Ascending aorta (tissue), 2 donors: ENCODE measurements at regions not wholly inside any gene's neighbourhood (a gene's known extent, or its start where the extent isn't known, plus 50 kb on each side); places are given as distances from the start of the nearest gene placed in this dataset.

ENCODE experiments used
- DNase-seq, 2 donors: peaks; one replicate each; pipeline ENCODE4 v3.0.0-alpha.2; 2019; ENCODE audit warnings: low spot score in 2 of 2
- H3K27ac ChIP-seq, 2 donors: fragments of 200-600 bp; sonication (generic); one replicate each; pipeline ENCODE4 v1.5.1; 2016 to 2017; ENCODE audit warnings: mild to moderate bottlenecking in 1 of 2
- H3K27me3 ChIP-seq: fragments of 200-600 bp; sonication (generic); one replicate; pipeline ENCODE4 v1.5.1; 2017
- H3K36me3 ChIP-seq, 2 donors: fragments of 200-600 bp; sonication (generic); one replicate each; pipeline ENCODE4 v1.5.1; 2016
- H3K4me1 ChIP-seq, 2 donors: fragments of 200-600 bp; sonication (generic); one replicate each; pipeline ENCODE4 v1.5.1; 2016 to 2017; ENCODE audit warnings: mild to moderate bottlenecking in 1 of 2
- H3K4me3 ChIP-seq, 2 donors: fragments of 200-600 bp; sonication (generic); one replicate each; pipeline ENCODE4 v1.5.1; 2016 to 2017; ENCODE audit warnings: mild to moderate bottlenecking in 1 of 2
- H3K9me3 ChIP-seq, 2 donors: fragments of 200-600 bp; sonication (generic); one replicate each; pipeline ENCODE4 v1.5.1; 2016
- CTCF ChIP-seq, 3 experiments: fragments of 200-600 bp in 2 of 3; fragments of 450-650 bp in 1 of 3; sonication (generic) in 2 of 3; IDR thresholded peaks; one replicate each; pipeline ENCODE4 v1.5.1; 2016 to 2019; ENCODE audit warnings: antibody characterized with exemption in 3 of 3, mild to moderate bottlenecking in 1 of 3, moderate library complexity in 1 of 3
- intact Hi-C: fragments of 100-400 bp; cut with DNase I; formaldehyde crosslinking; loops from one replicate; pipeline ENCODE4 v1.15.1; 2023

- H3K36me3 ChIP-seq = no peaks in the 10 kb centered on the region
- no peaks in the 10 kb centered on the region for H3K27me3 ChIP-seq
- H3K9me3 ChIP-seq = no peaks in the 10 kb centered on the region
- no peak for TF ChIP-seq CTCF (IDR thresholded peaks at IDR 0.05)
- no peak for DNase-seq
- H3K27ac ChIP-seq = no peak overlapping the region
- intact Hi-C loops = no loop called here
- H3K4me3 ChIP-seq = no peak overlapping the region
- H3K4me1 ChIP-seq = no peaks in the 10 kb centered on the region
Observed at GRCh38 chr15:31526916-31527690, 200.5 kb downstream of the KLF13 start.

- Histone ChIP-seq H3K36me3 (no peaks in the 10 kb centered on the region), H3K27me3 (no peaks in the 10 kb centered on the region), H3K4me3 (no peak overlapping the region), H3K27ac (no peak overlapping the region), H3K4me1 (no peaks in the 10 kb centered on the region), H3K9me3 (no peaks in the 10 kb centered on the region)
- TF ChIP-seq CTCF (IDR thresholded peaks at IDR 0.05) = no peak
- intact Hi-C loops = no loop called here
- DNase-seq = no peak
Observed at GRCh38 chr15:31528846-31529245, 202.2 kb downstream of the KLF13 start.

- intact Hi-C loops = no loop called here
- TF ChIP-seq CTCF (IDR thresholded peaks at IDR 0.05) = no peak
- DNase-seq = no peak
- H3K4me1 ChIP-seq = no peaks in the 10 kb centered on the region
- no peaks in the 10 kb centered on the region for H3K27me3 ChIP-seq
- H3K9me3 ChIP-seq = no peaks in the 10 kb centered on the region
- no peak overlapping the region for H3K4me3 ChIP-seq
- H3K36me3 ChIP-seq = no peaks in the 10 kb centered on the region
- H3K27ac ChIP-seq = no peak overlapping the region
Observed at GRCh38 chr15:31537770-31538592, 211.3 kb downstream of the KLF13 start.

GRCh38 chr15:31540633-31541032 lies 214.0 kb downstream of the KLF13 start:
- H3K27ac ChIP-seq = no peak overlapping the region

GRCh38 chr15:31544361-31544760 lies 217.7 kb downstream of the KLF13 start:
- no peaks in the 10 kb centered on the region for H3K4me1 ChIP-seq
- no peaks in the 10 kb centered on the region for H3K36me3 ChIP-seq
- no peaks in the 10 kb centered on the region for H3K9me3 ChIP-seq
- intact Hi-C loops = no loop called here
- no peak overlapping the region for H3K4me3 ChIP-seq
- H3K27ac ChIP-seq = no peak overlapping the region
- no peak for DNase-seq
- no peak for TF ChIP-seq CTCF (IDR thresholded peaks at IDR 0.05)
- H3K27me3 ChIP-seq = no peaks in the 10 kb centered on the region

More at GRCh38 chr15:31540633-31541032, 214.0 kb downstream of the KLF13 start:
- no peaks in the 10 kb centered on the region for H3K36me3 ChIP-seq
- H3K4me3 ChIP-seq = no peak overlapping the region
- H3K4me1 ChIP-seq = no peaks in the 10 kb centered on the region
- DNase-seq = no peak
- intact Hi-C loops = no loop called here
- H3K27me3 ChIP-seq = no peaks in the 10 kb centered on the region
- TF ChIP-seq CTCF (IDR thresholded peaks at IDR 0.05) = no peak
- H3K9me3 ChIP-seq = no peaks in the 10 kb centered on the region
